22Rv1 (cell line): ENCODE measurements at regions not wholly inside any gene's neighbourhood (a gene's known extent, or its start where the extent isn't known, plus 50 kb on each side); places are given as distances from the start of the nearest gene placed in this dataset.

ENCODE experiments used
- H3K27ac ChIP-seq: fragments of 450-650 bp; 2 replicates; pipeline ENCODE4 v1.5.1; 2017
- CTCF ChIP-seq: fragments of 450-650 bp; IDR thresholded peaks from 2 replicates; pipeline ENCODE4 v1.5.1; 2017; ENCODE audit warnings: mild to moderate bottlenecking
- ZFX ChIP-seq: fragments of 450-650 bp; IDR thresholded peaks from 2 replicates; pipeline ENCODE4 v1.6.1; 2017; ENCODE audit warnings: antibody characterized with exemption, borderline replicate concordance

DNA sequence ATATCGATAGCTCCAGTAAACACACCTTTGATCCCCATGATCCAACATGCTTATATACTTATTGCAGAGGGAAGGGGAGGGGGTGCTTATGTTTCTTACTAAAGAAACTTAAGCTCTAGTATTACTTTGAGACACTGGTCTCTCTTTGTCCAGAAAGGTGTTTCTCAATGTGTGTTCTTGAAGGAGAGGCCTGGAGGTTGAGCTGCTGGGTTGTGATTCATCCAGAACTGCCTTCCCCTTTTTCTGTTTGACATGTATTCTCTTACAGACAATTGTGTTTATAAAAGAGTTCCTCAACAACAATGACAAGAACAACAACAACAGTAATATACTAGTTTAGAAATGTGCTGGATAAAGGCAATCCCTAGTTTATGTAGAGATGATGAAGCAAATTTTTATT lies 516.0 kb upstream of the FAM98A start:
- H3K27ac ChIP-seq: no peak overlapping the region
- TF ChIP-seq ZFX: no peak
- TF ChIP-seq CTCF: no peak

- TF ChIP-seq CTCF: no peak
- no peak for TF ChIP-seq ZFX
- no peak overlapping the region for H3K27ac ChIP-seq
Observed at GRCh38 chr2:34112161-34112560, 513.1 kb upstream of the FAM98A start.

DNA sequence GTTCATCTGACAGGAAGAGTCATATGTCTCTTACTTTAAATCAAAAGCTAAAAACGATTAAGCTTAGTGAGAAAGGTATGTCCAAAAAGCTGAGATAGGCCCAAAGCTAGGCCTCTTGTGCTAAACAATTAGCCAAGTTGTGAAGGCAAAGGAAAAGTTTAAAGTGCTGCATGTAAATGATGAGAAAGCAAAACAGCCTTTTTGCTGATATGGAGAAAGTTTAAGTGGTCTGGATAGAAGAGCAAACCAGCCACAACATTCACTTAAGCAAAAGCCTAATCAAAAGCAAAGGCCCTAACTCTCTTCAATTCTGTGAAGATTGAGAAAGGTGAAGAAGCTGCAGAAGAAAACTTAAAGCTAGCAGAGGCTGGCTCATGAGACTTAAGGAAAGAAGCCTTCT lies 511.3 kb upstream of the FAM98A start:
- no peak overlapping the region for H3K27ac ChIP-seq
- no peak for TF ChIP-seq CTCF
- TF ChIP-seq ZFX: no peak

- no peak for TF ChIP-seq ZFX
- no peak overlapping the region for H3K27ac ChIP-seq
Observed at GRCh38 chr2:34107811-34108210, 508.7 kb upstream of the FAM98A start.

GRCh38 chr2:34105006-34105767 lies 506.1 kb upstream of the FAM98A start:
- no peak overlapping the region for H3K27ac ChIP-seq
- no peak for TF ChIP-seq ZFX
- no peak for TF ChIP-seq CTCF

DNA sequence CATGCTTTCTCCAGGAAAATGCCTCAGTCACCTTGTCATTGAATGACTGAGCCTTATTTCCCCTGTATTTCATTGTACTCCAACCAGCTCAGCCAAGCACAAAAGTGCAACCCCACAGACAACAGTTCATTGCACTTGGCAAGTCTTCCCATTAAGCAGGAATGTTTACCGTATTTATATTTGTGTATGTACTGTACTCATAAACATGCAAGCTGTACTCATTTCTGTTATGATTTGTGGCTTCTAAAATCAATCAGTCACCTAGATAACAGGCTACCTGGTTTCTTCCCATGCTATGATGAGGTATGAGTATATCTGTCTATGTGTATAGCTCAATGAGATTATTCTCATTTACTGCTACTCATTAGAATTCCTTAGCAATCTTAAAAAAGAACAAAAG lies 505.5 kb upstream of the FAM98A start:
- H3K27ac ChIP-seq: no peak overlapping the region
- TF ChIP-seq CTCF (no peak), ZFX (no peak)

- no peak for TF ChIP-seq CTCF
- no peak for TF ChIP-seq ZFX
- no peak overlapping the region for H3K27ac ChIP-seq
Observed at GRCh38 chr2:34103437-34103836, 504.3 kb upstream of the FAM98A start.

- H3K27ac ChIP-seq: no peak overlapping the region
- TF ChIP-seq CTCF: no peak
- no peak for TF ChIP-seq ZFX
Observed at GRCh38 chr2:34102339-34102738, 503.2 kb upstream of the FAM98A start.
